NCI-H524 treated with DMSO at 0.1 percent for 48 hours (cell line): ENCODE measurements at regions not wholly inside any gene's neighbourhood (a gene's known extent, or its start where the extent isn't known, plus 50 kb on each side); places are given as distances from the start of the nearest gene placed in this dataset.
"Not testable (repeated sequence)": the region's sequence is repeated elsewhere in the genome, so short reads cannot be mapped to it uniquely, and the experiment has no call there.

ENCODE experiments used
- DNase-seq: peaks from one replicate; lab custom pipeline; 2025; lab: John Stamatoyannopoulos, UW

- no peak for DNase-seq
Measured at GRCh38 chr11:88061111-88061510, 114.1 kb downstream of the RAB38 start.

GRCh38 chr11:88059326-88059725 lies 115.9 kb downstream of the RAB38 start:
- DNase-seq = no peak

GRCh38 chr11:88051396-88051795 lies 123.8 kb downstream of the RAB38 start:
- DNase-seq = no peak

DNA sequence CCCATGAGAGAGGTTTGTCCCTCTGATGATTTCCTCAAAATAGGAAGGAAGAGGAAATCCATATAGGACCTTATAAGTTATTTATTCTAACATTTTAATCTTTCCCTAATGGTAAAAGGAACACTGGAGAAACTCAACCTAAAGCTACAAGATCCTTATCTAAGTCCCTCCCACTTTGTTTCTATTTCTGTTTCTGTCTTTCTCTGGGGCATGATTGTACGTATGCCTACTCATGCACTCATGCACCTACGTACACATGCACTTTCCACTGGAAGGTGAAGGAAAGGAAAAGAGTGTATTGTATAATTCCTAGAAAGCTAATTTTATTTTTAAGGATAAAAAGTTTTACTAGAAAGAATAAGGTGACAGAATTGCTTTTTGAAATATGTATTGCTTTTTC lies 125.0 kb downstream of the RAB38 start:
- no peak for DNase-seq

- not testable (repeated sequence) for DNase-seq
Measured at GRCh38 chr11:88045288-88045687, 130.0 kb downstream of the RAB38 start.

GRCh38 chr11:88044658-88045057 lies 130.6 kb downstream of the RAB38 start:
- not testable (repeated sequence) for DNase-seq

DNA sequence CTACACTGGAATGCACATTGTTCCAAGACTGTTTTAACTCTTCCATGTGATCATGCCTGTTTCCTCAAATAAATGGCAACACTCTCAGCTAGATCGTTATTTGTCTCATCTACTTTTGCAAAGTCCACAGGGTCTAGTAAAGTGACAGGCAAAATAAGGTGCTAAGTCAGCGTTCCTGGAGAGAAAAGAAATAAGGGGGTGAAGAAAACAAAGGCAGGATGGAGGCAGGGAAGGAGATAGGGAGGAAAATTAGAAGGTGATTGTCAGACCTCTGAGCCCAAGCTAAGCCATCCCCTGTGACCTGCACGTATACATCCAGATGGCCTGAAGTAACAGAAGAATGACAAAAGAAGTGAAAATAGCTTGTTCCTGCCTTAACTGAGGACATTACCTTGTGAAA lies 132.1 kb downstream of the RAB38 start:
- no peak for DNase-seq

GRCh38 chr11:88042647-88043046 lies 132.6 kb downstream of the RAB38 start:
- DNase-seq = no peak

DNA sequence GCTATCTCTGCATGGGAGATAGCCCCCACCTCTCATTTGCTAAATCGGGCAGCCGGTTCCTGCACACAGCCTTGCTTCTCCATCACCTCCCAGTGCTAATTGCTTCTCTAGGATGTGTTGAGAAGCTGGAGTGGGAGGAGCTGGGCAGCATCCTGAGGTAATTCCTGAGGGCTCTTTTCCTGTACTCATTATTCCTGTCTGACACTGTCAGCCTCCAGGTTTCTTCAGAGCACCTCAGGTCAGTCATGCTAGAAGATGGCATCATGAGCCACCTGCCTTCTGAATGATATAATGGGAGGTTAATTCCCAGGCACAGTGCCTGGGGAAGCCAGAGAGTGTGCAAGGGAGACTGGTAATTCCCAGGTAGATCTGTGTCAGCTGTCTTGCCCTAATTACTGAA lies 133.0 kb downstream of the RAB38 start:
- no peak for DNase-seq

GRCh38 chr11:88041679-88042078 lies 133.6 kb downstream of the RAB38 start:
- DNase-seq = no peak

GRCh38 chr11:88040148-88040496 lies 135.1 kb downstream of the RAB38 start:
- no peak for DNase-seq

DNA sequence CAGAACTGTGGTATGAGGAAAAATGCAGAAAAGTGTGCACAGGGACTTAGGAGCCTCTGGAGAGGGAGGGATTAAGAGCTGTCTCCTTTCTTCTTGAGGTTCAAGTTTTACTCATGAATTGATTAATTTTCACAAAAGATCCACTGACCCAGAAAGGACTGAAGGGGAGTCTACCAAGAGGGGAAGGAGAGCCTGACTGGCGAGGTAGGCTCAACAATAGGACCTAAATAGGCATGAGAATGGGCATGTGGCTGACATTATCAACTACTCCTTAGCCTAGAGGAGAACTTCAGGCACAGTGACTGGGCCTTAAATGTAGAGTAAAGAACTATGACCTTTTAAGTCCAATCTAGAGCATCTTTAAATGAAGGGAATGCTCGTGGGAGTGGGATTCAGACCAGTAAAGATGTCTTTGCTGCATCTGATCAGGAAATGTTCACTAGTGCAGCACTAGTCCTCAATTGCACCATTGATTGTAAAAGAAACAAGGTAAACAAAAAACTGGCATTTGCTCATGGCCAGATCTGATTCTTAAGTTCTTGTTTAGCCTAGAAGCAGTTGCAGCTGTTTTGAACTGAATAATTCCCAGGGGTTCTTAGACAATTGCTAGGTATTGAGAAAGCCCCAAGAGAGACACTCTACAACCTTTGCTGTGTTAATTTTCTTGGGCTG lies 135.6 kb downstream of the RAB38 start:
- no peak for DNase-seq

DNA sequence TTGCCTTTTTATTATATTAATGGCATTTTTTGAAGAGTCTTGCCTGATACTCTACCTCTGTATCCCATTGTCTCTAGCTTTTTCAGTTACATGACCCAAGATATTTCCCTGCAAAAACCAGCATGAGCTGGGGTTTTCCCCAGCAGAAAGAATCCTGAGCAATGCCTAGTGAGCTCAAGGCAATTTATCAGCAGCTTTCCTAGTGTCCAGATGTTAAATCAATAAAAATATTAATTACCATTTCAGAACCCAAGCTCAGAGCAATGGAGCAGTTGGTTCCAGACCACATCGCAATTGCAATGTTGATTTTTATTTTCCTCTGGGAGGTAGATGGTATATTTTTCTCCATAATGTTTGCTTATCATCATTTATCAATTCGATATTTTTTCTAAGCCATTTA lies 137.2 kb downstream of the RAB38 start:
- no peak for DNase-seq

- no peak for DNase-seq
Measured at GRCh38 chr11:88036701-88037100, 138.5 kb downstream of the RAB38 start.

DNA sequence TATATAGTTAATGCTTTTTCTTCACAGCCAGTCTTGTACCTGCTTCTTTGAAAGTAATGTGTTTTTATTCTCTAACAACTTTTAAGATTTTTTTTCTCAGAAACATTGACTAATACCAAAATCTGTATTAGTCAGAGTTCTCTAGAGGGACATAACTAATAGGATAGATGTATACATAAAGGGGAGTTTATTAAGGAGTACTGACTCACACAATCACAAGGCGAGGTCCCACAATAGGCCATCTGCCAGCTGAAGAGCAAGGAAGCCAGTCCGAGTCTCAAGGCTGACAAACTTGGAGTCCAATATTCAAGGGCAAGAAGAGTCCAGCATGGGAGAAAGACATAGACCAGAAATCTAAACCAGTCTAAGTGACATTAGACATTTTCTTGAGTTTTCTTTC lies 140.0 kb downstream of the RAB38 start:
- no peak for DNase-seq

- no peak for DNase-seq
Measured at GRCh38 chr11:88017666-88018065, 157.6 kb downstream of the RAB38 start.

- peak; percentile 12 for DNase-seq
Measured at GRCh38 chr11:88016392-88017170, 158.7 kb downstream of the RAB38 start.

DNA sequence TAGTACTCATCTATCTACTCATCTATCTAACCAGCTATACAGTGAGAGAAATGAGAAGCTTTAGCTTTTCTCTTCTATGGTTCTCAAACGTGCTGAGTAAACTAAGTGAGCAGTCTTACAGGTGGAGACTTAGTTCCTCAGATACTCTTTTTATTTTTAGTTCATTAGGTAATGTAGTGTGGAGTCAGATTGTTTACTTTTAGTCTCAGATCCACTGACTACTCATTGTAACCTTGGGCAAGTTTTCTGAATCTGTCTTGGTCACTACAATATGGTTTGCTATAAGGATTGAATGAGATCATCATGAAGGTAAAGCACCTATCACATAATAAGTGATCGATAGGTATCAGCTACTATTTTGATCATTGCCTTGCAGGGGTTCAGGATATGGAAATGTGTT lies 160.1 kb downstream of the RAB38 start:
- DNase-seq = no peak

DNA sequence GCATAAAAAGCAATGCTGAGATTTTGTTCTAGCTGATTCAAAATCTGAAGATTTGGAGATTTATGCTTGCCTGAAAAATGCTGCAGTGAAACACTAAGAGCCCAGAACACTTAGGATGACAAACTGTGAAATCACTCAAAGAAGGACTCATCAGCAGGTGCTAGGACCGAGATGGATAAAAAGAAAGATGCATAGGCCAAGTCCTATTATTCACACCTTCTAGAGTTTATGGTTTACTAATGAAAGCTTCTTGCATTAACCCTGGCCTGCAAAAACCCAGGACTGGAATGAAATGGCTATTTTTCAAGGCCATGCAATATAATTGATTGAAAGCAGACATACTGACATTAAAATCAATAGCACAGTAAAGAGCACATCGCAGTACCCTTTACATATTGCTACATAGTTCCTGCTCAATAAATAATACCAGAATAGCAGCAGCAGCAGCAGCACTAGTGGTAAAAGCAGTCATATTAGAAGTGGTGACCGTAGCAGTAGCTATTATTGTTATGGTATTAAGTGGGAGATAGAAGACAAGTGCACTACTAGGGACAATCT lies 161.7 kb downstream of the RAB38 start:
- no peak for DNase-seq

- peak; percentile 19 for DNase-seq
Measured at GRCh38 chr11:88012456-88012855, 162.8 kb downstream of the RAB38 start.

GRCh38 chr11:87976009-87976408 lies 199.2 kb downstream of the RAB38 start:
- DNase-seq = no peak

DNA sequence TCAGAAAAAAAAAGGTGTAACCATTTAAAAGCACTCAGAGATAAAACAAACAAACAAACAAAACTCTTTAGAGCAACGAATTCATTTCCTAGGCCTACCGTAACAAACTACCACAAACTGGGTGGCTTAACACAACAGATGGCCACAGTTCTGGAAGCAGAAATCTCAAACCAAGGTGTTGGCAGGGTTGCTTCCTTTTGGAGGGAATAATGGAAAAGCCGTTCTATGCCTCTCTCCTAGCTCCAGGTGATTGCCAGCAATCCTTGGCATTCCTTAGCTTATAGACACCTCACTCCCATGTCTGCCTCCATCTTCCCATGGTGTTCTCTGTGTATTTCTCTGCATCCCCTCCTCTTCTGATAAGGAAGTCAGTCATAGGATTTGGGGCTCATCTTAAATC lies 200.4 kb downstream of the RAB38 start:
- DNase-seq = no peak

DNA sequence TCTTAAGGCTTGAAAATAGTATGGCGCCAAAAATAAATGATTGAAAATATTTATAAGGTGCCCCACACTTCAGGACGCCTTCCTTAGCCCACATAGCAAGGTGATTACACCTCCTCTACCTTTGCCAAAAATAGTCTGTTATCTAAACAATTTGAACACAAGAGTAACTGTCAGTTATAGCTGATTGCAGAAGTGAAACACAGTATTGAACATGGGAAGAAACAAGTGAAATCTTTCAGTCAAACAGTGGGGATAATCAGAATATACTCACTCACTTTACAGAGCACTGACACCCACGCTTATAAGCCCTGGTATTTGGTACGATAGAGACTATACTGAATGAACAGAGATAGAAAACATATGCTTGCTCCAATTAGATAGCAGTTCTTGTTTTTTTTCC lies 203.1 kb downstream of the RAB38 start:
- DNase-seq = no peak

DNA sequence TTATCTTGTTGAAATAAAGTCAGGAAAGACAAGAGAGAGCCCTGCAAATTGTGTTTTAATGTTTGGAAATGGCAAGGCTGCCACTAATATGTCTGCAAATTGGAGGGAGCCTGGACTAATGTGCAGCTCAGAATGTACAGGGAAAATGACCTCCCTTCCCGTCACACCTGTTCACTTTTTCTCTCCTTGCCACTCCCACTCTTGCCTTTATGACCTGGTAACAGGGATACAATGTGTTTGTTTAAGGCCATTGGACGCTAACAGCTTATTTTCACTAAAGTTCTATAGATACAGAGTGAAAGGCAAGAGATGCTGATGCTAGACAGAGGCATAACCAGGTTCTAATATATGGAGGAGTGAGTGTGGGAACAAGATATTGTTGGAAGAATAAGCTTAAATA lies 203.9 kb downstream of the RAB38 start:
- no peak for DNase-seq
